HG02642 (cell line): ENCODE measurements at regions not wholly inside any gene's neighbourhood (a gene's known extent, or its start where the extent isn't known, plus 50 kb on each side); places are given as distances from the start of the nearest gene placed in this dataset.
A peak's percentile ranks its signal among the peaks of the same experiment; 100 is the strongest.
"Not testable (repeated sequence)": the region's sequence is repeated elsewhere in the genome, so short reads cannot be mapped to it uniquely, and the experiment has no call there.

ENCODE experiments used
- ATAC-seq: cut with Tn5 transposase; IDR thresholded peaks from one replicate; pipeline ENCODE4 v1.9.1; 2021; ENCODE audit warnings: mild to moderate bottlenecking; ENCODE audit not compliant: unreplicated experiment, poor library complexity

GRCh38 chr6:150764334-150765066 lies 101.0 kb upstream of the MTHFD1L start:
- ATAC-seq, result no peak

GRCh38 chr6:150765067-150765764 lies 100.3 kb upstream of the MTHFD1L start:
- ATAC-seq, result peak; percentile 87

- no peak for ATAC-seq
Measured at GRCh38 chr6:150766201-150766997, 99.1 kb upstream of the MTHFD1L start.

GRCh38 chr6:150767161-150767560 lies 98.3 kb upstream of the MTHFD1L start:
- no peak for ATAC-seq

- ATAC-seq, result no peak
Measured at GRCh38 chr6:150767571-150768018, 97.9 kb upstream of the MTHFD1L start.

GRCh38 chr6:150770637-150771036 lies 94.9 kb upstream of the MTHFD1L start:
- no peak for ATAC-seq

- ATAC-seq, result no peak
Measured at GRCh38 chr6:150773969-150774368, 91.5 kb upstream of the MTHFD1L start.

- ATAC-seq, result no peak
Measured at GRCh38 chr6:150775415-150776203, 89.9 kb upstream of the MTHFD1L start.

- no peak for ATAC-seq
Measured at GRCh38 chr6:150777736-150778135, 87.8 kb upstream of the MTHFD1L start.

GRCh38 chr6:150783813-150784212 lies 81.7 kb upstream of the MTHFD1L start:
- no peak for ATAC-seq

- ATAC-seq, result no peak
Measured at GRCh38 chr6:150787429-150787828, 78.1 kb upstream of the MTHFD1L start.

GRCh38 chr6:150788089-150788488 lies 77.4 kb upstream of the MTHFD1L start:
- no peak for ATAC-seq

- ATAC-seq, result not testable (repeated sequence)
Measured at GRCh38 chr6:150789906-150790305, 75.6 kb upstream of the MTHFD1L start.

- ATAC-seq, result no peak
Measured at GRCh38 chr6:150791717-150792116, 73.8 kb upstream of the MTHFD1L start.

GRCh38 chr6:150797949-150798348 lies 67.6 kb upstream of the MTHFD1L start:
- ATAC-seq, result no peak

- no peak for ATAC-seq
Measured at GRCh38 chr6:150799276-150799805, 66.2 kb upstream of the MTHFD1L start.

GRCh38 chr6:150800674-150801314 lies 64.7 kb upstream of the MTHFD1L start:
- no peak for ATAC-seq

- no peak for ATAC-seq
Measured at GRCh38 chr6:150806790-150807189, 58.7 kb upstream of the MTHFD1L start.

GRCh38 chr6:150813319-150813992 lies 52.0 kb upstream of the MTHFD1L start:
- peak; percentile 70 for ATAC-seq
